ENCODE measurements at regions not wholly inside any gene's neighbourhood (a gene's known extent, or its start where the extent isn't known, plus 50 kb on each side); places are given as distances from the start of the nearest gene placed in this dataset.

DNA sequence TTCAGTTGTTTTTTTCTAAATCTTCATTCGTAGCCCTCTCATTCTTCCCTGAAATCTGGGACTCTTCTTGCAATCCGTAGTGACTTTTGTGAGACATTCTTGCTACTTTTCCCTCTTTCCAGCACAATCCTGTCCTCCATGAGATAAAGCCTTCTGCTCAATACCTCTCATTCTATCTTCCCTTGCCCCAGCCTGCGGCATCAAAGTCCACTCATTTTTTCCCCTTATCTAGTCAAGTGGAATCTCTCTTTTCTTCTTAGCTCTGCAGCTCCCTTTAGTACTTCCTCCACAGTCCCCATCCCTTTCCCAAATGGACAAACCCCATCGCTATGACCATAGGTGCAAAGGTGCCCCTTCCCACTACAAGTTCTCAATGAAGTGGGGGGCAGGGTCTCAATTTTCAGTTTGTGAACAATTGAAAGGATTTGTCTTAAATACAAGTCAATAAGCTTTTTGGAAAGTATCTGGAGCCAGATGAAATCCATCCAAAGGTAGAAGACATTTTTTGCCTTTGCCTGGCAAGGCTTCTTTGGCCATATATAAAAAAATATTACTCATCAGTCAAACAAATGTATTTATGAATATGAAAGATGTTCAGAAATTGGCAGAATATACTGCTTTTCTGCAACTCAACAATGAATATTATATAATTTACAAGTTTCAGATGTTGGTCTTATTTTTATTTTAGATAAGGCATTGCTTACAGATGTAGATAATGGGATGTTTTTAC is 179.4 kb downstream of the SNAPC1 start:
- intact Hi-C loops (cut with DNase I; ENCODE audit: low total_unique reads) = no loop called here
- Histone ChIP-seq H3K27me3 (no peaks in the 10 kb centered on the region), H3K9me3 (no peaks in the 10 kb centered on the region), H3K27ac (no peak overlapping the region), H3K4me1 (no peaks in the 10 kb centered on the region), H3K4me3 (no peak overlapping the region), H3K36me3 (no peaks in the 10 kb centered on the region)
- no peak for TF ChIP-seq POLR2A (IDR thresholded peaks at IDR 0.05)
- TF ChIP-seq, protein P1, sequence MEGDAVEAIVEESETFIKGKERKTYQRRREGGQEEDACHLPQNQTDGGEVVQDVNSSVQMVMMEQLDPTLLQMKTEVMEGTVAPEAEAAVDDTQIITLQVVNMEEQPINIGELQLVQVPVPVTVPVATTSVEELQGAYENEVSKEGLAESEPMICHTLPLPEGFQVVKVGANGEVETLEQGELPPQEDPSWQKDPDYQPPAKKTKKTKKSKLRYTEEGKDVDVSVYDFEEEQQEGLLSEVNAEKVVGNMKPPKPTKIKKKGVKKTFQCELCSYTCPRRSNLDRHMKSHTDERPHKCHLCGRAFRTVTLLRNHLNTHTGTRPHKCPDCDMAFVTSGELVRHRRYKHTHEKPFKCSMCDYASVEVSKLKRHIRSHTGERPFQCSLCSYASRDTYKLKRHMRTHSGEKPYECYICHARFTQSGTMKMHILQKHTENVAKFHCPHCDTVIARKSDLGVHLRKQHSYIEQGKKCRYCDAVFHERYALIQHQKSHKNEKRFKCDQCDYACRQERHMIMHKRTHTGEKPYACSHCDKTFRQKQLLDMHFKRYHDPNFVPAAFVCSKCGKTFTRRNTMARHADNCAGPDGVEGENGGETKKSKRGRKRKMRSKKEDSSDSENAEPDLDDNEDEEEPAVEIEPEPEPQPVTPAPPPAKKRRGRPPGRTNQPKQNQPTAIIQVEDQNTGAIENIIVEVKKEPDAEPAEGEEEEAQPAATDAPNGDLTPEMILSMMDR (IDR thresholded peaks at IDR 0.05 in 4 of 5, conservative IDR thresholded peaks at IDR 0.05 in 1 of 5) = no peak
- in situ Hi-C loops (cut with MboI; ENCODE audit: low sequenced_read_pairs in 4 of 4) = no loop called here
- ATAC-seq (no peak), DNase-seq (no peak)

DNA sequence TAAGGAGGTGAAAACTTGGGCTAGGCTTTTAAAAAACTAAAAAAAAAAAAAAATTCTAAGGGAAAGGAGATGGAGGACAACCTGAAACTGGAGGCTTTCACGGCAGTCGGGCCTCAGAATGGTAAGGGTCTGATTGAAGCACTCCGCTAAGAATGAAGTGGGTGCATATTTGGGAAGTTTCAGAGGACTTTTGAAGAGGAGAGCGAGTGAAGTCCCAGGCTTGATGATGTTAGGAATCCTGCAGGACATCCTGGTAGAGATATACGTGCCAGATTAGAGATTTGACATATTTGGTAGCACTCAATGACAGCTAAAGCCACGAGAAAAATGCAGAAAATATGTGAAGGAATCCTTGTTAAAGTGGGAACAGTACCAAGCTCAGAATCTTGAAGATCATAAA is 186.2 kb downstream of the SNAPC1 start:
- intact Hi-C loops (cut with DNase I; ENCODE audit: low total_unique reads) (no loop called here), in situ Hi-C loops (cut with MboI; ENCODE audit: low sequenced_read_pairs in 4 of 4) (no loop called here)
- Histone ChIP-seq H3K36me3 (no peaks in the 10 kb centered on the region), H3K27ac (no peak overlapping the region), H3K9me3 (no peaks in the 10 kb centered on the region), H3K27me3 (no peaks in the 10 kb centered on the region), H3K4me3 (no peak overlapping the region), H3K4me1 (no peaks in the 10 kb centered on the region)
- TF ChIP-seq, protein P1 (IDR thresholded peaks at IDR 0.05 in 4 of 5, conservative IDR thresholded peaks at IDR 0.05 in 1 of 5) = no peak
- no peak for TF ChIP-seq POLR2A (IDR thresholded peaks at IDR 0.05)
- DNase-seq = no peak
- ATAC-seq = no peak

DNA sequence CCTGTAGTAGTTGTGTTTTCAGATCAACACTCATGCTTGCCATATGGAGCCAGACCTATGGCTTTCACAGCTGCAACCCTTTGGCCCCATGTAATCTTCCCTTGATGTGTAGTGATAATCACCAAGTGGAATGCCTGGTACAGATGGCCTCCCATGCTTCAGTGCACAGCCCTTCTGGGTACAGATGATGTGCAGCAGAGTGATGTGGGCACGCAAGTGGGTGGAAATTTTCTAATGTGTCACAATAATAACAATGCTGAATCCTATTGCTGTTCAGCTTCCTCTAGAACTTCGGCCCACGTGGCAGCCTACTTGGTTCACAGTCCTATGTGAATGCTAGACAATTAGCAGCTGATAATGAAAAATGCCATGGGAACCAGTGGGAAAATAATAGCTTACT is 188.1 kb downstream of the SNAPC1 start:
- no peak for TF ChIP-seq POLR2A (IDR thresholded peaks at IDR 0.05)
- TF ChIP-seq, protein P1 (IDR thresholded peaks at IDR 0.05 in 4 of 5, conservative IDR thresholded peaks at IDR 0.05 in 1 of 5) = no peak
- H3K27me3 ChIP-seq = no peaks in the 10 kb centered on the region
- intact Hi-C loops (cut with DNase I; ENCODE audit: low total_unique reads) = no loop called here
- H3K36me3 ChIP-seq = no peaks in the 10 kb centered on the region
- DNase-seq = no peak
- H3K9me3 ChIP-seq = no peaks in the 10 kb centered on the region
- no peak overlapping the region for H3K27ac ChIP-seq
- in situ Hi-C loops (cut with MboI; ENCODE audit: low sequenced_read_pairs in 4 of 4) = no loop called here
- no peaks in the 10 kb centered on the region for H3K4me1 ChIP-seq
- no peak overlapping the region for H3K4me3 ChIP-seq
- no peak for ATAC-seq

DNA sequence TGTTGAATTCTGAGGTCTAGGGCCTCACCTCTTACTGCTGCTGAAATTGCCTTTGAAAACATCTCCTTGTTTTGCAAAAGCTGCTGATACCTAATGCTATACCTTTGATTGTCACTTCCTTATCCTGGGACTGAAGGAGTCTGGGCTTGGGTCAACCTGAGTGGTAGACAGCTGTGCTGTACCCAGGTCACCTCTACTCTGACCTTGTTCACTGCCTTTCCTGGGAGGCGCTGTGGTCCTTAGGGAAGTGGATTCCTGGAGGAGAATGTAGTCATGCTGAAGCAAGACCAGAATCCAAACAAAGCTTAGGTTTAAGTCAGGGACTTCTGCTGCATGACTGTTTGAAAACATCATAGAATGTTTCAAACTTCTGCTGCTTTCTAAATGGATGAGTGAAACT is 191.4 kb downstream of the SNAPC1 start:
- in situ Hi-C loops (cut with MboI; ENCODE audit: low sequenced_read_pairs in 4 of 4) = no loop called here
- no peak overlapping the region for H3K4me3 ChIP-seq
- H3K27me3 ChIP-seq = no peaks in the 10 kb centered on the region
- H3K4me1 ChIP-seq = no peaks in the 10 kb centered on the region
- no peaks in the 10 kb centered on the region for H3K36me3 ChIP-seq
- ATAC-seq (no peak), DNase-seq (no peak)
- H3K9me3 ChIP-seq = no peaks in the 10 kb centered on the region
- intact Hi-C loops (cut with DNase I; ENCODE audit: low total_unique reads) = no loop called here
- TF ChIP-seq POLR2A (IDR thresholded peaks at IDR 0.05) = no peak
- TF ChIP-seq, protein P1 (IDR thresholded peaks at IDR 0.05 in 4 of 5, conservative IDR thresholded peaks at IDR 0.05 in 1 of 5) = no peak
- no peak overlapping the region for H3K27ac ChIP-seq

DNA sequence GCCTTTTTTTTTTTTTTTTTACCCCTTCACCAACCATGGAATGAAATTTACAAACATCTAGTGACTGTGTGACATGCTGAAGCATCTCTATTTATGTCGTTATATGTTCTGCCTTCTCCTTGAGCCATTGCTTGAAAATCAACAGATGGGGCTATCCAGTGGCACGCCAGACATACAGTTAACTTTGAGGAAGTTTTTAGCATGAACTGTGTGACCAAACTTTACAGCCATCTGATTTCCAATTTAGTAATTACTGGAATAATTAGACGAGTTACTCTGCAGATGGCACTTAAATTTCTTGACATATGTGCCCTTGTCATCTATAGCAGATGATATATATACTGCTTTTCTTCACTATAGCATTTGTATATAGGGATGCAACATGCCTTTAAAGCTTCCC is 192.1 kb downstream of the SNAPC1 start:
- ATAC-seq (no peak), DNase-seq (no peak)
- intact Hi-C loops (cut with DNase I; ENCODE audit: low total_unique reads) = no loop called here
- Histone ChIP-seq H3K36me3 (no peaks in the 10 kb centered on the region), H3K4me3 (no peak overlapping the region), H3K9me3 (no peaks in the 10 kb centered on the region), H3K27ac (no peak overlapping the region), H3K4me1 (no peaks in the 10 kb centered on the region), H3K27me3 (no peaks in the 10 kb centered on the region)
- TF ChIP-seq, protein P1 (IDR thresholded peaks at IDR 0.05 in 4 of 5, conservative IDR thresholded peaks at IDR 0.05 in 1 of 5) = no peak
- no peak for TF ChIP-seq POLR2A (IDR thresholded peaks at IDR 0.05)
- in situ Hi-C loops (cut with MboI; ENCODE audit: low sequenced_read_pairs in 4 of 4) = no loop called here
